WTC11 (cell line): ENCODE measurements at regions not wholly inside any gene's neighbourhood (a gene's known extent, or its start where the extent isn't known, plus 50 kb on each side); places are given as distances from the start of the nearest gene placed in this dataset.

Experiments used
- ATAC-seq: fragments of 200-7000 bp; cut with Tn5 transposase; 2 replicates; pipeline ENCODE4 v1.10.0; 2021; ENCODE audit warnings: mild to moderate bottlenecking, moderate library complexity
- CTCF ChIA-PET: fragments of 300-600 bp; sonication (Branson Sonifier 250); formaldehyde crosslinking; loops from one replicate; lab custom pipeline; 2021; ENCODE audit warnings: antibody characterized with exemption; lab: Charles Lee
- POLR2A ChIA-PET: fragments of 350-600 bp; sonication (Branson Sonifier 250); formaldehyde crosslinking; loops from one replicate; lab custom pipeline; 2021; ENCODE audit warnings: antibody characterized with exemption; lab: Charles Lee
- DNase-seq: peaks from one replicate; pipeline ENCODE4 v3.0.0; 2021; ENCODE audit warnings: low spot score
- H3K27ac Mint-ChIP-seq: 2 replicates; pipeline ENCODE4 v1.8.0; 2021; ENCODE audit warnings: mixed read lengths
- H3K27me3 Mint-ChIP-seq: 2 replicates; pipeline ENCODE4 v1.8.0; 2021; ENCODE audit warnings: low read depth, mild to moderate bottlenecking, moderate library complexity, mixed read lengths
- H3K36me3 Mint-ChIP-seq: 2 replicates; pipeline ENCODE4 v1.8.0; 2021; ENCODE audit warnings: mixed read lengths
- H3K4me1 Mint-ChIP-seq: 2 replicates; pipeline ENCODE4 v1.8.0; 2022; ENCODE audit warnings: mixed read lengths
- H3K4me3 Mint-ChIP-seq: 2 replicates; pipeline ENCODE4 v1.8.0; 2021; ENCODE audit warnings: mild to moderate bottlenecking, moderate library complexity, mixed read lengths
- H3K9me3 Mint-ChIP-seq: 2 replicates; pipeline ENCODE4 v1.8.0; 2021; ENCODE audit warnings: mixed read lengths
- AFF4 ChIP-seq: sonication (generic); formaldehyde crosslinking; IDR thresholded peaks from 2 replicates; pipeline ENCODE4 v1.8.1; 2023; ENCODE audit warnings: mild to moderate bottlenecking, missing genetic modification reagents, borderline replicate concordance
- E2F1 ChIP-seq: sonication (generic); formaldehyde crosslinking; IDR thresholded peaks from 2 replicates; pipeline ENCODE4 v1.8.0; 2022; ENCODE audit warnings: mild to moderate bottlenecking, missing genetic modification reagents
- EMX1 ChIP-seq: fragments of 250-450 bp; sonication (Bioruptor Pico); IDR thresholded peaks from 2 replicates; pipeline ENCODE4 v1.8.0; 2021; ENCODE audit warnings: mild to moderate bottlenecking
- HMGA2 ChIP-seq: fragments of 250-450 bp; sonication (Bioruptor Pico); IDR thresholded peaks from 2 replicates; pipeline ENCODE4 v1.4.0; 2021; ENCODE audit warnings: mild to moderate bottlenecking, moderate library complexity
- NFATC4 ChIP-seq: fragments of 250-450 bp; sonication (Bioruptor Pico); IDR thresholded peaks from 2 replicates; pipeline ENCODE4 v1.9.0; 2021; ENCODE audit warnings: mild to moderate bottlenecking
- NFE2L1 ChIP-seq: sonication (generic); formaldehyde crosslinking; IDR thresholded peaks from 2 replicates; pipeline ENCODE4 v1.8.1; 2023; ENCODE audit warnings: missing genetic modification reagents
- OVOL2 ChIP-seq: fragments of 250-450 bp; sonication (Bioruptor Pico); IDR thresholded peaks from 2 replicates; pipeline ENCODE4 v1.9.0; 2021; ENCODE audit warnings: mild to moderate bottlenecking, borderline replicate concordance
- PRDM15 ChIP-seq: sonication (generic); formaldehyde crosslinking; IDR thresholded peaks from 2 replicates; pipeline ENCODE4 v1.8.0; 2022; ENCODE audit warnings: missing genetic modification reagents
- PREB ChIP-seq: sonication (generic); formaldehyde crosslinking; IDR thresholded peaks from 2 replicates; pipeline ENCODE4 v1.8.1; 2022; ENCODE audit warnings: mild to moderate bottlenecking, missing genetic modification reagents, moderate library complexity, borderline replicate concordance
- STAT6 ChIP-seq: sonication (generic); formaldehyde crosslinking; conservative IDR thresholded peaks from 2 replicates; pipeline ENCODE4 v1.8.1; 2023; ENCODE audit warnings: mild to moderate bottlenecking, low read depth, missing genetic modification reagents, moderate library complexity
- ZNF671 ChIP-seq: fragments of 250-450 bp; sonication (Bioruptor Pico); IDR thresholded peaks from 2 replicates; pipeline ENCODE4 v1.8.0; 2021; ENCODE audit warnings: mild to moderate bottlenecking
- ZSCAN18 ChIP-seq: fragments of 250-450 bp; sonication (Bioruptor Pico); IDR thresholded peaks from 2 replicates; pipeline ENCODE4 v2.1.2; 2022; ENCODE audit warnings: mild to moderate bottlenecking, moderate library complexity

- TF ChIP-seq PREB (no peak), NFE2L1 (CRISPR knock-in tag) (no peak), PRDM15 (CRISPR knock-in tag) (no peak), ZSCAN18 (no peak), STAT6 (CRISPR knock-in tag) (no peak)
Observed at GRCh38 chr3:66753670-66754069, 244.4 kb upstream of the KBTBD8 start (continued).

- Mint-ChIP-seq H3K9me3 (peaks cover 11% of the 10 kb centered on the region; the same call in 1 of the 2 replicates), H3K36me3 (0 out of 2 replicates have a peak, but pooled peaks cover 2% of the 10 kb centered on the region), H3K27me3 (no peaks in the 10 kb centered on the region; the same call in none of the 2 replicates), H3K27ac (no peak overlapping the region)
- ATAC-seq (no peak), DNase-seq (no peak)
- POLR2A ChIA-PET = no interaction called here
- TF ChIP-seq HMGA2 (CRISPR knock-in tag) (no peak), PRDM15 (CRISPR knock-in tag) (no peak), AFF4 (CRISPR knock-in tag) (no peak), E2F1 (no peak), OVOL2 (CRISPR knock-in tag) (no peak), EMX1 (CRISPR knock-in tag) (no peak), ZNF671 (no peak), NFATC4 (CRISPR knock-in tag) (no peak)
- TF ChIP-seq, all 79 proteins: peak for 0
- Mint-ChIP-seq H3K4me3 (no peak overlapping the region), H3K4me1 (no peaks in the 10 kb centered on the region)
- CTCF ChIA-PET = interaction anchor here (1.6 kb wide), 1 partner anchor 49 kb away, joined by 7 read pairs; no protein-coding TSS in a partner anchor
Observed at GRCh38 chr3:66754613-66755012, 243.5 kb upstream of the KBTBD8 start.
